MM.1S (cell line): ENCODE measurements at regions not wholly inside any gene's neighbourhood (a gene's known extent, or its start where the extent isn't known, plus 50 kb on each side); places are given as distances from the start of the nearest gene placed in this dataset.

Source experiments
- DNase-seq: peaks from one replicate; pipeline ENCODE4 v3.0.0-alpha.2; 2015
- H2AFZ ChIP-seq: fragments of 300-600 bp; sonication (generic); 2 replicates; pipeline ENCODE4 v1.6.0; 2016; ENCODE audit warnings: antibody characterized with exemption, low read length
- H3F3A ChIP-seq: fragments of 300-600 bp; sonication (generic); 2 replicates; pipeline ENCODE4 v1.6.1; 2016; ENCODE audit warnings: mild to moderate bottlenecking, antibody characterized with exemption, low read length, moderate library complexity, mixed read lengths; ENCODE audit not compliant: insufficient read depth
- H3K27ac ChIP-seq: fragments of 300-600 bp; sonication (generic); 2 replicates; pipeline ENCODE4 v1.5.1; 2016; ENCODE audit warnings: mild to moderate bottlenecking, low read length
- H3K27me3 ChIP-seq: fragments of 300-600 bp; sonication (generic); replicated peaks from 2 replicates; pipeline ENCODE4 v1.6.0; 2016; ENCODE audit warnings: low read length; ENCODE audit not compliant: insufficient read depth
- H3K36me3 ChIP-seq: fragments of 300-600 bp; sonication (generic); replicated peaks from 2 replicates; pipeline ENCODE4 v1.6.1; 2016; ENCODE audit warnings: mild to moderate bottlenecking, low read length, mixed read lengths; ENCODE audit not compliant: insufficient read depth
- H3K4me1 ChIP-seq: fragments of 300-600 bp; sonication (generic); 2 replicates; pipeline ENCODE4 v1.6.1; 2016; ENCODE audit warnings: low read length, mixed read lengths
- H3K4me2 ChIP-seq: fragments of 300-600 bp; sonication (generic); 2 replicates; pipeline ENCODE4 v1.6.0; 2016; ENCODE audit warnings: low read depth, low read length
- H3K4me3 ChIP-seq: fragments of 300-600 bp; sonication (generic); 2 replicates; pipeline ENCODE4 v1.5.1; 2016; ENCODE audit warnings: low read length, mixed read lengths
- H3K79me2 ChIP-seq: fragments of 300-600 bp; sonication (generic); 2 replicates; pipeline ENCODE4 v1.6.1; 2016; ENCODE audit warnings: mixed run types, low read length, mixed read lengths
- H3K9ac ChIP-seq: fragments of 300-600 bp; sonication (generic); 2 replicates; pipeline ENCODE4 v1.6.1; 2016; ENCODE audit warnings: low read length, mixed read lengths
- H3K9me2 ChIP-seq: fragments of 300-600 bp; sonication (generic); replicated peaks from 2 replicates; pipeline ENCODE4 v1.6.1; 2016; ENCODE audit warnings: mild to moderate bottlenecking, low read length, mixed read lengths; ENCODE audit not compliant: insufficient read depth
- H3K9me3 ChIP-seq: fragments of 300-600 bp; sonication (generic); replicated peaks from 2 replicates; pipeline ENCODE4 v1.6.1; 2016; ENCODE audit warnings: mild to moderate bottlenecking, low read length, mixed read lengths; ENCODE audit not compliant: insufficient read depth
- H4K20me1 ChIP-seq: fragments of 300-600 bp; sonication (generic); 2 replicates; pipeline ENCODE4 v1.6.1; 2016; ENCODE audit warnings: mild to moderate bottlenecking, low read length, moderate library complexity, mixed read lengths; ENCODE audit not compliant: insufficient read depth
- EZH2 ChIP-seq: fragments of 300-600 bp; sonication (generic); optimal IDR thresholded peaks from 2 replicates; pipeline ENCODE3; 2017; ENCODE audit warnings: low read depth, mild to moderate bottlenecking, antibody characterized with exemption, low read length, mixed read lengths
- EZH2phosphoT487 ChIP-seq: fragments of 300-600 bp; sonication (generic); IDR thresholded peaks from 2 replicates; pipeline ENCODE4 v1.6.1; 2018; ENCODE audit warnings: antibody characterized with exemption, low read length
- TF ChIP-seq, protein P1 (sequence below): fragments of 300-600 bp; sonication (generic); IDR thresholded peaks from 2 replicates; pipeline ENCODE4 v1.5.1; 2016; ENCODE audit warnings: antibody characterized with exemption, low read length, mixed read lengths

DNA sequence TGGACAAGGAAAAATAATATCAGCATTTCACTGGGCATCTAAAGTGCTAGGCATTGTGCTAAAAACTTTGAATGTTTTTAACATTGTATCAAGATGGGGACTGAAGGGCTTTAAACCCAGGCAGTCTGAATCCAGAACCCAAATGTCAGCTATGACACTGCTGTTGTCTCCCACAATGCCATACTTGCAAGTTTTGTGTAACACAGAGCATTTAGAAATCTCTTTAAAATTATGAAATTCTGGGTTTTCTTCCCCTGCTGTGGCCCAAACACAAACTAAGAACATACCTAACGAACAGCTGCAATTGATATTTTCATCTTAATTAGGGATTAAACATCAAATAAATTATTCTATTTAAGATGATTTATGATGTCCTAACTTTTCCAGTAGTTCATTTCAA lies 66.8 kb upstream of the LSM6 start:
- Histone ChIP-seq H2AFZ (no peak overlapping the region), H3K9me2 (no peaks in the 10 kb centered on the region), H3K27me3 (no peaks in the 10 kb centered on the region), H3F3A (no peaks in the 10 kb centered on the region), H3K79me2 (no peaks in the 10 kb centered on the region), H3K36me3 (no peaks in the 10 kb centered on the region), H3K27ac (no peak overlapping the region), H3K9ac (no peak overlapping the region), H3K4me3 (no peak overlapping the region), H4K20me1 (no peaks in the 10 kb centered on the region), H3K4me1 (no peaks in the 10 kb centered on the region), H3K4me2 (no peak overlapping the region), H3K9me3 (no peaks in the 10 kb centered on the region)
- DNase-seq: no peak
- TF ChIP-seq, protein P1, sequence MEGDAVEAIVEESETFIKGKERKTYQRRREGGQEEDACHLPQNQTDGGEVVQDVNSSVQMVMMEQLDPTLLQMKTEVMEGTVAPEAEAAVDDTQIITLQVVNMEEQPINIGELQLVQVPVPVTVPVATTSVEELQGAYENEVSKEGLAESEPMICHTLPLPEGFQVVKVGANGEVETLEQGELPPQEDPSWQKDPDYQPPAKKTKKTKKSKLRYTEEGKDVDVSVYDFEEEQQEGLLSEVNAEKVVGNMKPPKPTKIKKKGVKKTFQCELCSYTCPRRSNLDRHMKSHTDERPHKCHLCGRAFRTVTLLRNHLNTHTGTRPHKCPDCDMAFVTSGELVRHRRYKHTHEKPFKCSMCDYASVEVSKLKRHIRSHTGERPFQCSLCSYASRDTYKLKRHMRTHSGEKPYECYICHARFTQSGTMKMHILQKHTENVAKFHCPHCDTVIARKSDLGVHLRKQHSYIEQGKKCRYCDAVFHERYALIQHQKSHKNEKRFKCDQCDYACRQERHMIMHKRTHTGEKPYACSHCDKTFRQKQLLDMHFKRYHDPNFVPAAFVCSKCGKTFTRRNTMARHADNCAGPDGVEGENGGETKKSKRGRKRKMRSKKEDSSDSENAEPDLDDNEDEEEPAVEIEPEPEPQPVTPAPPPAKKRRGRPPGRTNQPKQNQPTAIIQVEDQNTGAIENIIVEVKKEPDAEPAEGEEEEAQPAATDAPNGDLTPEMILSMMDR: no peak
- no peak for TF ChIP-seq EZH2phosphoT487
- TF ChIP-seq EZH2: no peak

DNA sequence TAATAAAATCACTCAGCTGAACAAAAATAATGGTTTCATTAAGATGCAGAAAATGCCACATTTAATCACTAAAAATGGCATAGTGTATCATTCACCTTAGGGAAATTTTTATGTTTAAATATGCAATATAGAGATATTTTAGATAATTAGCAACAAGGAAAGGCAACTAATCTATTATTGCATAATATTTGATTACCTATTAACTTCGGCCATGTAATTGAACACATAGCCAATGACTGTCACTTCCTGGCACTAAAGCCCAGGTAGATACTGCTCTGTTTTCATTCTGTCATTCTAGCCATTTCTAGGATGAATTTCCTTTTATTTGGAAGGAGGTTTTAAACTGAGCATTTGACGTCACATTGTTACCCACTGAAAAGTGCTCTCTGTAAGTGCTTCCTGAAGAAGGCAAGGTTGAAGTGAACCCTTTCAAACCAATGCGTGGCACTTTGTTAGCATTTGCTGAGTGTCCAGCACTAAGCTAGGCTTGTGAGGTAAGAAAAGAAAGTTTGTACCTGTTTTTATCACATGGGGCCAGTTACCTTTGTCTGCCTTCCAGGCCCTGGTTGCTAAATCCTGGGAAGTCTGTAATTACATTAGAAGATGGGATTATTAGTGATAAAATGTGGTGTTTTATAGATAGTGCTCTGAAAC lies 67.8 kb upstream of the LSM6 start:
- Histone ChIP-seq H4K20me1 (no peaks in the 10 kb centered on the region), H3K4me2 (no peak overlapping the region), H3K4me3 (no peak overlapping the region), H3K36me3 (no peaks in the 10 kb centered on the region), H2AFZ (no peak overlapping the region), H3K4me1 (no peaks in the 10 kb centered on the region), H3K9ac (no peak overlapping the region), H3K9me3 (no peaks in the 10 kb centered on the region), H3K9me2 (no peaks in the 10 kb centered on the region), H3K79me2 (no peaks in the 10 kb centered on the region), H3K27ac (no peak overlapping the region), H3K27me3 (no peaks in the 10 kb centered on the region), H3F3A (no peaks in the 10 kb centered on the region)
- TF ChIP-seq EZH2phosphoT487: no peak
- TF ChIP-seq EZH2: no peak
- TF ChIP-seq, protein P1: no peak
- no peak for DNase-seq

DNA sequence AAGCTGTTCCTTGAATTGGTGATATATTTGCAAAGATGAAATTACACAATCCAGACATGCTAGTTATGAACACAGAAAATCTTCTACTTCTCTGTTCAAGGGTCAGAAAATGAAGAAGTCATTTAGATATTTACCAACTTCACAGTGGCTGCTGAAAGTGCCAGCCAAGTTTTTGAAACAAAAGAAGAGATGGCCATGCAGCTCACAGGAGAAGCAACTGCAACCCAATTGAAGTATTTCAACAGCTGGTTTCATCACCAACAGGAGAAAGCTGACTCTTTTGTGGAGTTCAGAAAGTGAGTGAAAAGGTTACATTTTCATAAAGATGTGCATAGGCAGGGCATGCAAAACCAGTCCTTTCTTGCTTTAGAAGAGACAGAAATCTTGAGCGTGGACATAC lies 70.1 kb upstream of the LSM6 start:
- H3K4me2 ChIP-seq: no peak overlapping the region
- no peaks in the 10 kb centered on the region for H3K36me3 ChIP-seq
- no peak overlapping the region for H3K9ac ChIP-seq
- H2AFZ ChIP-seq: no peak overlapping the region
- no peaks in the 10 kb centered on the region for H3K79me2 ChIP-seq
- H3K4me1 ChIP-seq: no peaks in the 10 kb centered on the region
- DNase-seq: no peak
- no peak overlapping the region for H3K4me3 ChIP-seq
- no peaks in the 10 kb centered on the region for H3K9me3 ChIP-seq
- TF ChIP-seq, protein P1: no peak
- no peak overlapping the region for H3K27ac ChIP-seq
- H3K9me2 ChIP-seq: no peaks in the 10 kb centered on the region
- no peaks in the 10 kb centered on the region for H3K27me3 ChIP-seq
- H3F3A ChIP-seq: no peaks in the 10 kb centered on the region
- no peaks in the 10 kb centered on the region for H4K20me1 ChIP-seq
